Right lobe of liver (tissue), 6 donors: ENCODE measurements at regions not wholly inside any gene's neighbourhood (a gene's known extent, or its start where the extent isn't known, plus 50 kb on each side); places are given as distances from the start of the nearest gene placed in this dataset.

Experiments used
- ATAC-seq, 4 donors: fragments of 200-7000 bp; cut with Tn5 transposase; one replicate each; pipeline ENCODE4 v1.9.1; 2020; ENCODE audit warnings: mild to moderate bottlenecking in 4 of 4, moderate library complexity in 4 of 4
- DNase-seq, 3 donors: peaks; one replicate each; pipeline ENCODE4 v3.0.0-alpha.2; 2020
- H3K27ac ChIP-seq, 3 donors: fragments of 200-600 bp; one replicate each; pipeline ENCODE4 v1.8.0; 2022
- H3K27me3 ChIP-seq, 2 donors: fragments of 200-600 bp; one replicate each; pipeline ENCODE4 v1.8.0; 2022
- H3K36me3 ChIP-seq, 4 donors: fragments of 200-600 bp; sonication (generic) in 1 of 4; one replicate each; pipeline versions ENCODE4 v1.5.1 to v1.8.0; 2017 to 2022; ENCODE audit warnings: control low read depth in 1 of 4
- H3K4me1 ChIP-seq, 4 donors: fragments of 200-600 bp; sonication (generic) in 1 of 4; one replicate each; pipeline versions ENCODE4 v1.5.1 to v1.8.0; 2017 to 2022; ENCODE audit warnings: control low read depth in 1 of 4
- H3K4me3 ChIP-seq, 3 donors: fragments of 200-600 bp; one replicate each; pipeline ENCODE4 v1.8.0; 2022
- H3K9me3 ChIP-seq, 4 donors: fragments of 200-600 bp; sonication (generic) in 1 of 4; one replicate each; pipeline versions ENCODE4 v1.5.1 to v1.8.0; 2017 to 2022; ENCODE audit warnings: control low read depth in 1 of 4
- POLR2A ChIP-seq: fragments of 450-650 bp; IDR thresholded peaks from one replicate; pipeline ENCODE4 v1.6.1; 2017; ENCODE audit warnings: antibody characterized with exemption, mild to moderate bottlenecking
- WGBS: methylation state at CpG from one replicate; pipeline ENCODE4 v1.1.6; 2018; ENCODE audit warnings: low coverage, low lambda C conversion rate; ENCODE audit not compliant: insufficient coverage; ENCODE audit errors: missing lambda C conversion rate; 5-methylcytosine and 5-hydroxymethylcytosine counted together
- intact Hi-C, 2 donors: fragments of 100-400 bp; cut with DNase I; formaldehyde crosslinking; loops; one replicate each; pipeline versions ENCODE4 v1.11.2 to v1.14.1; 2022
- TF ChIP-seq, protein P1 (sequence below), 4 donors: fragments of 200-600 bp in 3 of 4; fragments of 450-650 bp in 1 of 4; IDR thresholded peaks; one replicate each; pipeline versions ENCODE4 v1.5.1 to v1.8.0; 2016 to 2022; ENCODE audit warnings: antibody characterized with exemption in 4 of 4, mild to moderate bottlenecking in 2 of 4
- donor health status: DM: no; HTN: yes; CAD: no.
- donor health status: DM: no; HTN: no; CAD: no.
- donor health status: DM: no; HTN: no; CAD: no.
- donor health status: DM: no; HTN: yes; CAD: no.
- donor health status: DM: no; HTN: yes; CAD: no.

DNA sequence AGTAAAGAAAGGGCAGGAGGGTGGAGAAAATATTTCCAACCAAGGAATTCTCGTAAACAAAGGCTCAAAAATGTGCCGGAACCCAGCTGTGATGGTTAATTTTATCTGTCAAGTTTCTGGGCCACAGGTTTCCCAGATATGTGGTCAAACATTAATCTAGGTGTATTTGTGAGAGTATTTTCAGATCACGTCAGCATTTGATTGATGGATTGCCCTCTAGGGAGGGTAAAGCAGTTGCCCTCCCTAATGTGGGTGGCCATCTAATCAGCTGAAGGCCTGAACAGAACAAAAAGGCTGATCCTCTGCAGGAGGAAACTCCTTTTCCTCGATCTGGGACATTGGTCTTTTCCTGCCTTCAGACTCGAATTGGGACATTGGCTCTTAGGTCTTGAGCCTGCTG, 298.7 kb upstream of the TCF21 start:
- Histone ChIP-seq H3K4me3 (no peak overlapping the region), H3K9me3 (no peaks in the 10 kb centered on the region), H3K27me3 (no peaks in the 10 kb centered on the region), H3K27ac (no peak overlapping the region), H3K4me1 (no peaks in the 10 kb centered on the region), H3K36me3 (no peaks in the 10 kb centered on the region)
- TF ChIP-seq POLR2A: no peak
- TF ChIP-seq, protein P1, sequence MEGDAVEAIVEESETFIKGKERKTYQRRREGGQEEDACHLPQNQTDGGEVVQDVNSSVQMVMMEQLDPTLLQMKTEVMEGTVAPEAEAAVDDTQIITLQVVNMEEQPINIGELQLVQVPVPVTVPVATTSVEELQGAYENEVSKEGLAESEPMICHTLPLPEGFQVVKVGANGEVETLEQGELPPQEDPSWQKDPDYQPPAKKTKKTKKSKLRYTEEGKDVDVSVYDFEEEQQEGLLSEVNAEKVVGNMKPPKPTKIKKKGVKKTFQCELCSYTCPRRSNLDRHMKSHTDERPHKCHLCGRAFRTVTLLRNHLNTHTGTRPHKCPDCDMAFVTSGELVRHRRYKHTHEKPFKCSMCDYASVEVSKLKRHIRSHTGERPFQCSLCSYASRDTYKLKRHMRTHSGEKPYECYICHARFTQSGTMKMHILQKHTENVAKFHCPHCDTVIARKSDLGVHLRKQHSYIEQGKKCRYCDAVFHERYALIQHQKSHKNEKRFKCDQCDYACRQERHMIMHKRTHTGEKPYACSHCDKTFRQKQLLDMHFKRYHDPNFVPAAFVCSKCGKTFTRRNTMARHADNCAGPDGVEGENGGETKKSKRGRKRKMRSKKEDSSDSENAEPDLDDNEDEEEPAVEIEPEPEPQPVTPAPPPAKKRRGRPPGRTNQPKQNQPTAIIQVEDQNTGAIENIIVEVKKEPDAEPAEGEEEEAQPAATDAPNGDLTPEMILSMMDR (IDR thresholded peaks at IDR 0.05): no peak
- WGBS: 52% methylated on average over 4 of the region's 5 CpGs
- no peak for ATAC-seq
- DNase-seq: no peak
- intact Hi-C loops: no loop called here

DNA sequence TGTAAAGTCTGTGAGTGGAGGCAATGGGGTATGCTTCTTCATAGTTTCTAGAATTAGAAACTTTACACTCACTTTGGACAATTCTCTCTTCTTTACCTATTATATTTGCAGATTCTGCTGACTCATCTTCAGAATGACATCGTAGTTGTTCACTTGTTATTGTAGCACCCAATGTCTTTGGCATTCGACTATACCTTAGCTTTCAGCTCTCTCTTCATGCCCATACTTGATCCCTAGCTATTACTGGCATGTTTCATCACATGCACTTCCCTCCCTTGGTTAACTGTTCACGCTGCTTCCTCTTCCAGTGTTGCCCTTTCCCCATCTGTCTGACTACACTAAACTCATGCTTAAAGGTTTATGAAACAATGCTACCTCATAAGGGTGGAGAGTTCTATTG, 298.1 kb upstream of the TCF21 start:
- intact Hi-C loops: no loop called here
- TF ChIP-seq POLR2A: no peak
- TF ChIP-seq, protein P1 (IDR thresholded peaks at IDR 0.05): no peak
- no peak for ATAC-seq
- Histone ChIP-seq H3K4me3 (no peak overlapping the region), H3K4me1 (no peaks in the 10 kb centered on the region), H3K36me3 (no peaks in the 10 kb centered on the region), H3K27ac (no peak overlapping the region), H3K27me3 (no peaks in the 10 kb centered on the region), H3K9me3 (no peaks in the 10 kb centered on the region)
- 51% methylated on average over 3 of the region's 3 CpGs for WGBS
- DNase-seq: no peak

DNA sequence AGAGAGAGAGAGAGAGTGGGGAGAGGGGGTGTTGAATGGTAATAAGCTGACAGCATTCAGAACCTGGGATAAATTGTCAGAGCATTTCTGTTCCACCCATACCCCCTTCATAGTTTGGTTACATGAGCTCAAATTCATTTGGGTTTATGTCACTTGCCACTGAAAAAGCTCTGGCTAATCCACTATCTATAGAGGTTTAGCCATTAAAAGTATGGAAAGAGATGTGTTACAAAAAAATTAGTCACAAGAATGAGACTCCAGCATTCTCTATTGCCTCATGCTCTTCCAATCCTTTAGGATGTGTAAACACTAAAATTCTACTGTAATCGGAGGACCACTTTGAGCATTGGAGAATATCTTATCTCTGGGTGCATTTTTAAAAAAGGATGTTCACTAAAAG, 297.6 kb upstream of the TCF21 start:
- intact Hi-C loops: no loop called here
- Histone ChIP-seq H3K27me3 (no peaks in the 10 kb centered on the region), H3K36me3 (no peaks in the 10 kb centered on the region), H3K4me3 (no peak overlapping the region), H3K4me1 (no peaks in the 10 kb centered on the region), H3K9me3 (no peaks in the 10 kb centered on the region), H3K27ac (no peak overlapping the region)
- WGBS: 23% methylated on average over 1 of the region's 1 CpG
- no peak for TF ChIP-seq POLR2A
- TF ChIP-seq, protein P1 (IDR thresholded peaks at IDR 0.05): no peak
- ATAC-seq (no peak), DNase-seq (no peak)

DNA sequence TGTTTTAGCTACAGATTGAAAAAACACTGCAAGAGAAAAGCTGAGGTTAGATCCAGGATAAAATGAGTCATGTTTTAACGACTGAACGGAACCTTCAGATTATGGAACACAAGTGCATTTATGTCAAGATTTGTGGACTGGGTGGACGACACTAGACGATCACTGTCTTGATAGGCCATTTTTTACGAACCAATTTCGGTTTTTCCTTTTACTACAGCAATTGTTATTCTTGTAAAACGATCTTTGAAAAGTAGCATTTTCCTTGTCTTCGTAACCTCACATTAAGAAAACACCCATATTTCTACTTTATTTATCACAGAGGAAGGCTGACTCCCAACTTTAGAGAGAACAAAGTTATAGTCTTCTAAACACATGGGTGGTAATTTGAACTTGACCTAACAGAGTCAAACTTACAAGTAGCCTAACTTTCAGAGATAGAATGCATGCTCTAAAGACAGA, 294.2 kb upstream of the TCF21 start:
- Histone ChIP-seq H3K36me3 (no peaks in the 10 kb centered on the region), H3K27me3 (no peaks in the 10 kb centered on the region), H3K27ac (no peak overlapping the region), H3K4me1 (no peaks in the 10 kb centered on the region), H3K4me3 (no peak overlapping the region), H3K9me3 (no peaks in the 10 kb centered on the region)
- ATAC-seq: no peak
- TF ChIP-seq POLR2A: no peak
- TF ChIP-seq, protein P1 (IDR thresholded peaks at IDR 0.05): no peak
- DNase-seq: no peak
- intact Hi-C loops: no loop called here
- WGBS: 53% methylated on average over 8 of the region's 8 CpGs
